ENCODE measurements at regions not wholly inside any gene's neighbourhood (a gene's known extent, or its start where the extent isn't known, plus 50 kb on each side); places are given as distances from the start of the nearest gene placed in this dataset.
"Not testable (repeated sequence)": the region's sequence is repeated elsewhere in the genome, so short reads cannot be mapped to it uniquely, and the experiment has no call there.

DNA sequence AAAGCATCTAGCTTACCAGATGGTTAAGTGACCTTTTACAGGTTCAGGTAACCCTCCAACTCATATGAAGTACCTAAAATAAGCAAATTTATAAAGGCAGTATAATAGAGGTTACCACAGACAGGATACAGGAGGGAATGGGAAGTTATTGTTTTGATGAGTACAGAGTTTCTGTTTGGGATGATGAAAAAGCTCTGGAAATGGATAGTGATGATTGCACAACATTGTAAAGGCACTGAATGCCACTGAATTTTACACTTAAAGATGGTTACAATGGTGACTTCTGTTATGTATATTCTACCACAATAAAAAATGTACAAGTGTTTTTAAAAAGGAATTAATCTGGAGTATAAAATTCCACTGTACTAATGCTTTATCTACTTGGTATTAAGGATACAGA lies 75.0 kb upstream of the NIPBL start:
- Histone ChIP-seq H3K79me2 (ENCODE audit: insufficient read depth, low read length) (no peaks in the 10 kb centered on the region), H2AFZ (ENCODE audit: insufficient read depth, low read depth, low read length, poor library complexity, severe bottlenecking) (no peak overlapping the region), H3K4me2 (replicated peaks; ENCODE audit: extremely low read depth, low read length, poor library complexity, severe bottlenecking) (no peak overlapping the region), H3K9me3 (replicated peaks in 1 of 2; ENCODE audit: control insufficient read depth in 1 of 2, insufficient read depth in 1 of 2, low read length in 2 of 2) (no peaks in the 10 kb centered on the region), H3K27me3 (ENCODE audit: control insufficient read depth in 2 of 2, insufficient read depth in 2 of 2, low read length in 2 of 2) (no peaks in the 10 kb centered on the region), H4K20me1 (ENCODE audit: insufficient read depth, low read length) (no peaks in the 10 kb centered on the region), H3K9ac (ENCODE audit: insufficient read depth, low read length, poor library complexity, severe bottlenecking) (no peak overlapping the region), H3K27ac (ENCODE audit: low read depth in 1 of 2, low read length in 2 of 2) (no peak overlapping the region), H3K4me1 (ENCODE audit: control insufficient read depth in 1 of 2, insufficient read depth in 2 of 2, low read length in 2 of 2) (no peaks in the 10 kb centered on the region), H3K36me3 (replicated peaks in 1 of 2; ENCODE audit: control insufficient read depth in 1 of 2, insufficient read depth in 2 of 2, low read length in 2 of 2) (no peaks in the 10 kb centered on the region), H3K4me3 (replicated peaks in 1 of 3; ENCODE audit: low read depth in 2 of 3, low read length in 3 of 3) (no peak overlapping the region)
- H3K9me3 Mint-ChIP-seq = peaks cover 0 to 2% (median 0%) of the 10 kb centered on the region in 7 donors
- H3K27me3 Mint-ChIP-seq (ENCODE audit: low read depth in 3 of 3) = peaks cover 0 to 8% (median 2%) of the 10 kb centered on the region in 3 donors
- H3K27ac Mint-ChIP-seq = no peak overlapping the region
- DNase-seq = no peak
- TF ChIP-seq, protein P1, sequence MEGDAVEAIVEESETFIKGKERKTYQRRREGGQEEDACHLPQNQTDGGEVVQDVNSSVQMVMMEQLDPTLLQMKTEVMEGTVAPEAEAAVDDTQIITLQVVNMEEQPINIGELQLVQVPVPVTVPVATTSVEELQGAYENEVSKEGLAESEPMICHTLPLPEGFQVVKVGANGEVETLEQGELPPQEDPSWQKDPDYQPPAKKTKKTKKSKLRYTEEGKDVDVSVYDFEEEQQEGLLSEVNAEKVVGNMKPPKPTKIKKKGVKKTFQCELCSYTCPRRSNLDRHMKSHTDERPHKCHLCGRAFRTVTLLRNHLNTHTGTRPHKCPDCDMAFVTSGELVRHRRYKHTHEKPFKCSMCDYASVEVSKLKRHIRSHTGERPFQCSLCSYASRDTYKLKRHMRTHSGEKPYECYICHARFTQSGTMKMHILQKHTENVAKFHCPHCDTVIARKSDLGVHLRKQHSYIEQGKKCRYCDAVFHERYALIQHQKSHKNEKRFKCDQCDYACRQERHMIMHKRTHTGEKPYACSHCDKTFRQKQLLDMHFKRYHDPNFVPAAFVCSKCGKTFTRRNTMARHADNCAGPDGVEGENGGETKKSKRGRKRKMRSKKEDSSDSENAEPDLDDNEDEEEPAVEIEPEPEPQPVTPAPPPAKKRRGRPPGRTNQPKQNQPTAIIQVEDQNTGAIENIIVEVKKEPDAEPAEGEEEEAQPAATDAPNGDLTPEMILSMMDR (IDR thresholded peaks at IDR 0.05) = no peak
- H3K36me3 Mint-ChIP-seq = no peaks in the 10 kb centered on the region
- no peak overlapping the region for H3K4me3 Mint-ChIP-seq
- peaks cover 2% of the 10 kb centered on the region for H3K4me1 Mint-ChIP-seq
- intact Hi-C loops (cut with micrococcal nuclease) = no loop called here

DNA sequence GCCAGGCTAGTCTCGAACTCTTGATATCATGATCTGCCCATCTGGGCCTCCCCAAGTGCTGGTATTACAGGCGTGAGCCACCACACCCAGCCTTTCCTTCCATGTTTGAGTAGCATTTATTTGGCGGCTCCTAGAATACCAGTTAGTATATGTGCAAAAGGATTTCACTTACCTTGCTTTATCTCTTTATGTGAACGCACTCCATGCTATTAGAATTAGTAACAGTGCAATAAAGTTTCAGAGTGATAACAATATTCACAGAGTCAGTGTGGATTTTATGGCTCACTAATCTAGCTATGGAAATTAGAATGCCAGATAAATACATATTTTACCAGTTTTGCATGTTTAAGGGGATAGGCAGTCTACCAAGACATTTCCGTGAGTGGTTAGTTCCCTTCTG lies 74.4 kb upstream of the NIPBL start:
- H3K27ac Mint-ChIP-seq = no peak overlapping the region
- intact Hi-C loops (cut with micrococcal nuclease) = no loop called here
- no peak for DNase-seq
- no peaks in the 10 kb centered on the region for H3K27me3 ChIP-seq (ENCODE audit: control insufficient read depth in 2 of 2, insufficient read depth in 2 of 2, low read length in 2 of 2)
- H4K20me1 ChIP-seq (ENCODE audit: insufficient read depth, low read length) = no peaks in the 10 kb centered on the region
- H3K4me1 Mint-ChIP-seq = peaks cover 2% of the 10 kb centered on the region
- no peaks in the 10 kb centered on the region for H3K36me3 ChIP-seq (replicated peaks in 1 of 2; ENCODE audit: control insufficient read depth in 1 of 2, insufficient read depth in 2 of 2, low read length in 2 of 2)
- H2AFZ ChIP-seq (ENCODE audit: insufficient read depth, low read depth, low read length, poor library complexity, severe bottlenecking) = no peak overlapping the region
- H3K27me3 Mint-ChIP-seq (ENCODE audit: low read depth in 3 of 3) = peaks cover 0 to 5% (median 2%) of the 10 kb centered on the region in 3 donors
- H3K9me3 ChIP-seq (replicated peaks in 1 of 2; ENCODE audit: control insufficient read depth in 1 of 2, insufficient read depth in 1 of 2, low read length in 2 of 2) = no peaks in the 10 kb centered on the region
- no peak overlapping the region for H3K4me2 ChIP-seq (replicated peaks; ENCODE audit: extremely low read depth, low read length, poor library complexity, severe bottlenecking)
- H3K4me3 Mint-ChIP-seq = no peak overlapping the region
- H3K4me1 ChIP-seq (ENCODE audit: control insufficient read depth in 1 of 2, insufficient read depth in 2 of 2, low read length in 2 of 2) = no peaks in the 10 kb centered on the region
- no peak overlapping the region for H3K4me3 ChIP-seq (replicated peaks in 1 of 3; ENCODE audit: low read depth in 2 of 3, low read length in 3 of 3)
- H3K36me3 Mint-ChIP-seq = no peaks in the 10 kb centered on the region
- whole genome bisulfite sequencing (ENCODE audit: insufficient coverage) = no CpG with 5 or more reads among the region's 5 CpGs
- H3K9me3 Mint-ChIP-seq = peaks cover 0 to 2% (median 0%) of the 10 kb centered on the region in 7 donors
- no peak overlapping the region for H3K9ac ChIP-seq (ENCODE audit: insufficient read depth, low read length, poor library complexity, severe bottlenecking)
- no peaks in the 10 kb centered on the region for H3K79me2 ChIP-seq (ENCODE audit: insufficient read depth, low read length)
- no peak overlapping the region for H3K27ac ChIP-seq (ENCODE audit: low read depth in 1 of 2, low read length in 2 of 2)
- TF ChIP-seq, protein P1 (IDR thresholded peaks at IDR 0.05) = no peak

DNA sequence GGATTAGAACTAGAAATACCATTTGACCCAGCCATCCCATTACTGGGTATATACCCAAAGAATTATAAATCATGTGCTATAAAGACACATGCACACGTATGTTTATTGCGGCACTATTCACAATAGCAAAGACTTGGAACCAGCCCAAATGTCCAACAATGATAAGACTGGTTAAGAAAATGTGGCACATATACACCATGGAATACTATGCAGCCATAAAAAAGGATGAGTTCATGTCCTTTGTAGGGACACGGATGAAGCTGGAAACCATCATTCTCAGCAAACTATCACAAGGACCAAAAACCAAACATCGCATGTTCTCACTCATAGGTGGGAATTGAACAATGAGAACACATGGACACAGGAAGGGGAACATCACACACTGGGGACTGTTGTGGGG lies 63.3 kb upstream of the NIPBL start:
- 100% methylated on average over 1 of the region's 4 CpGs for WGBS (ENCODE audit: insufficient coverage)

More for the DNA sequence above, 63.3 kb upstream of the NIPBL start:
- H3K4me1 Mint-ChIP-seq; H3K27me3 Mint-ChIP-seq (ENCODE audit: low read depth in 3 of 3); H3K27ac ChIP-seq (ENCODE audit: low read depth in 1 of 2, low read length in 2 of 2); H3K9me3 Mint-ChIP-seq; H3K9ac ChIP-seq (ENCODE audit: insufficient read depth, low read length, poor library complexity, severe bottlenecking); H3K4me3 Mint-ChIP-seq; H3K79me2 ChIP-seq (ENCODE audit: insufficient read depth, low read length); H3K27me3 ChIP-seq (ENCODE audit: control insufficient read depth in 2 of 2, insufficient read depth in 2 of 2, low read length in 2 of 2); H3K27ac Mint-ChIP-seq; DNase-seq; H3K4me2 ChIP-seq (replicated peaks; ENCODE audit: extremely low read depth, low read length, poor library complexity, severe bottlenecking); H3K9me3 ChIP-seq (replicated peaks in 1 of 2; ENCODE audit: control insufficient read depth in 1 of 2, insufficient read depth in 1 of 2, low read length in 2 of 2); H2AFZ ChIP-seq (ENCODE audit: insufficient read depth, low read depth, low read length, poor library complexity, severe bottlenecking); H4K20me1 ChIP-seq (ENCODE audit: insufficient read depth, low read length); H3K36me3 ChIP-seq (replicated peaks in 1 of 2; ENCODE audit: control insufficient read depth in 1 of 2, insufficient read depth in 2 of 2, low read length in 2 of 2); intact Hi-C loops (cut with micrococcal nuclease); H3K36me3 Mint-ChIP-seq; H3K4me3 ChIP-seq (replicated peaks in 1 of 3; ENCODE audit: low read depth in 2 of 3, low read length in 3 of 3); H3K4me1 ChIP-seq (ENCODE audit: control insufficient read depth in 1 of 2, insufficient read depth in 2 of 2, low read length in 2 of 2): not testable (repeated sequence)
